AG10803 (cell line): ENCODE measurements at regions not wholly inside any gene's neighbourhood (a gene's known extent, or its start where the extent isn't known, plus 50 kb on each side); places are given as distances from the start of the nearest gene placed in this dataset.

Source experiments
- DNase-seq: peaks from one replicate; pipeline ENCODE4 v3.0.0; 2010; ENCODE audit warnings: low read depth
- H3K4me3 ChIP-seq: 2 replicates; pipeline ENCODE4 v1.5.1; 2011; ENCODE audit warnings: mild to moderate bottlenecking, low read length, control low read depth
- CTCF ChIP-seq: conservative IDR thresholded peaks from 2 replicates; pipeline ENCODE4 v1.5.1; 2011; ENCODE audit warnings: mild to moderate bottlenecking, low read length, control low read depth, inconsistent platforms

DNA sequence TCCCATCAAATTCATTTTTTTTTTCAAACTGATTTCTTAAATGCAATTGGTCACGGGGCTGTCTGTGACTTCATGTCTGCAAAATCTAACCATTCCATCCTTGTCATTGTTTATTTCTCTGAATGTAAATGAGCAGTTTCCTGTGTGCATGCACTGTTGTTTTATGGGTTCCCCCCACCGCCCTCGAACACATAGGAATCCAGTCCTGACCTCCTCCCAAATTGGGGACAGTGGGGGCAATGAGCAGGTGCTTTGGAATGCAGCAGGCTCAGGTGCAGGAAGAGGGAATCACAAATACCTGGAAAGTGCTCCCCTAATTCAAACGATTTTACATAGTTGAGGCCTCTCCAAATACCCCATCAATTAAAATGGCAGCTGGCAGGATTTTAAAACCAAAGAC lies 62.6 kb upstream of the ESRRB start:
- no peak for DNase-seq
- no peak for TF ChIP-seq CTCF
- H3K4me3 ChIP-seq = no peak overlapping the region

- no peak for DNase-seq
- no peak overlapping the region for H3K4me3 ChIP-seq
- no peak for TF ChIP-seq CTCF
These were observed 62.1 kb upstream of the ESRRB start for GRCh38 chr14:76313852-76314251.

DNA sequence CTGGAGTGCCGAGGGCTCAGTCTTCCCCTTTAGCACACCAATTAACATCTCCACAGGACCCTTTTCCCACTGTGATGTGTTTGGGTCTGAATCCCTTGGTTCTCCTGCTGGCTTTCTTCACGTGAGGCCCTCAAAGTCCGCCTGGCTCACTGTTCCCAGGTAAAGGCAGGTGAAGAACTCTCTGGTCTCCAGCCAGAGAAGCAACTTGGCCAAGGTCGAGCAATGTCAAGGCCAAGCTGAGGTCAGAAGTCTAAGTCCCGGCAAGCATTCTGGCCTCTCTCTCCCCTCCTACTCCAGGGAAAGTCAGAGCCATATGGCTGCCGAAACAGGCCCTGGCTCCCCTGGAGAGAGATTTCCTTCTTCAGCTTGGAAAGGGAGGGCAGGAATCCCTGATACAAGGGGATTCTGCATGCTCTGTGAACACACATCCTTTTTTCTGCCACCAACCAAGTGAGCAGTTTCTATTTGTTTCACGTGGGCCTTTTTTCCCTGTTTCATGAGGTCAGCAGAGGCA lies 61.4 kb upstream of the ESRRB start:
- DNase-seq = no peak
- H3K4me3 ChIP-seq = no peak overlapping the region
- no peak for TF ChIP-seq CTCF

- DNase-seq = no peak
- H3K4me3 ChIP-seq = no peak overlapping the region
- no peak for TF ChIP-seq CTCF
These were observed 55.5 kb upstream of the ESRRB start for GRCh38 chr14:76320486-76320885.

DNA sequence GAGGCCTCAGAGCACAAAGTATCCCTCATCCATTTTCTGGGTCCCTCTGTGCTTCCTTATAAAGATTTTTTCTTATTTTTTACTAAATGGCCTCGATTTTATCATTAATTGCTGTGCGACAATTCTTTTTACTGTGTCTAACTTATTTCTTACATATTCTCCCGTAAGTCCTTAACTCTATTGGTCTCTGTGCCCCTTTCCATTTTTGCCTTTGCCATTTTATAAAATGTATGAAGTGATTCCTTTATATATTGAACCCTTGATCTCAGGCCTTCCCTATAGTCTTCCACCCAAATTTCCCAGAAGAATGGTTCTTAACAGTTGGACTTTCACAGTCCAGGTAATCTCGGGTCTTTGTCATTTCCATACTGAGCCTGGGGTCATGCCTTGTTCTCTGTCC lies 55.0 kb upstream of the ESRRB start:
- DNase-seq = no peak
- no peak overlapping the region for H3K4me3 ChIP-seq
- TF ChIP-seq CTCF = no peak

- H3K4me3 ChIP-seq = no peak overlapping the region
- no peak for DNase-seq
- TF ChIP-seq CTCF = no peak
These were observed 53.2 kb upstream of the ESRRB start for GRCh38 chr14:76322594-76323220.

- TF ChIP-seq CTCF = no peak
- H3K4me3 ChIP-seq = no peak overlapping the region
- no peak for DNase-seq
These were observed 52.4 kb upstream of the ESRRB start for GRCh38 chr14:76323331-76324050.
